ENCODE measurements at regions not wholly inside any gene's neighbourhood (a gene's known extent, or its start where the extent isn't known, plus 50 kb on each side); places are given as distances from the start of the nearest gene placed in this dataset.
"Not testable (repeated sequence)": the region's sequence is repeated elsewhere in the genome, so short reads cannot be mapped to it uniquely, and the experiment has no call there.

GRCh38 chr6:94727710-94728109 lies 849.6 kb upstream of the MANEA start:
- DNase-seq = no peak
- intact Hi-C loops (cut with DNase I) = no loop called here
- no peak for ATAC-seq

- no peak for DNase-seq
- ATAC-seq = no peak
- intact Hi-C loops (cut with DNase I) = no loop called here
Observed at GRCh38 chr6:94721459-94721858, 855.9 kb upstream of the MANEA start.

- intact Hi-C loops (cut with DNase I) = no loop called here
- ATAC-seq (no peak), DNase-seq (no peak)
Observed at GRCh38 chr6:94713446-94713845, 863.9 kb upstream of the MANEA start.

- DNase-seq = no peak
- no peak for ATAC-seq
- intact Hi-C loops (cut with DNase I) = no loop called here
Observed at GRCh38 chr6:94698773-94699172, 878.6 kb upstream of the MANEA start.

GRCh38 chr6:94687255-94687654 lies 890.1 kb upstream of the MANEA start:
- intact Hi-C loops (cut with DNase I); DNase-seq; ATAC-seq: not testable (repeated sequence)

- ATAC-seq (no peak), DNase-seq (no peak)
- intact Hi-C loops (cut with DNase I) = no loop called here
Observed at GRCh38 chr6:94683409-94683808, 893.9 kb upstream of the MANEA start.

- intact Hi-C loops (cut with DNase I) = no loop called here
- DNase-seq (no peak), ATAC-seq (no peak)
Observed at GRCh38 chr6:94680669-94681212, 896.6 kb upstream of the MANEA start.

GRCh38 chr6:94673251-94673650 lies 904.1 kb upstream of the MANEA start:
- no peak for ATAC-seq
- intact Hi-C loops (cut with DNase I) = no loop called here
- DNase-seq = no peak

- no peak for DNase-seq
- no peak for ATAC-seq
- intact Hi-C loops (cut with DNase I) = no loop called here
Observed at GRCh38 chr6:94670017-94670416, 907.3 kb upstream of the MANEA start.

GRCh38 chr6:94668876-94669275 lies 908.5 kb upstream of the MANEA start:
- intact Hi-C loops (cut with DNase I) = no loop called here
- ATAC-seq (no peak), DNase-seq (no peak)

- DNase-seq (no peak), ATAC-seq (no peak)
- intact Hi-C loops (cut with DNase I) = no loop called here
Observed at GRCh38 chr6:94658929-94659328, 918.4 kb upstream of the MANEA start.

- ATAC-seq = no peak
- intact Hi-C loops (cut with DNase I) = no loop called here
- DNase-seq = no peak
Observed at GRCh38 chr6:94651239-94651638, 926.1 kb upstream of the MANEA start.

GRCh38 chr6:94645191-94645590 lies 932.1 kb upstream of the MANEA start:
- DNase-seq (no peak), ATAC-seq (no peak)
- intact Hi-C loops (cut with DNase I) = no loop called here

GRCh38 chr6:94639564-94639963 lies 937.8 kb upstream of the MANEA start:
- ATAC-seq (no peak), DNase-seq (no peak)
- intact Hi-C loops (cut with DNase I) = no loop called here

GRCh38 chr6:94636780-94637385 lies 940.5 kb upstream of the MANEA start:
- intact Hi-C loops (cut with DNase I) = no loop called here
- DNase-seq = no peak
- no peak for ATAC-seq

GRCh38 chr6:94623586-94623985 lies 953.7 kb upstream of the MANEA start:
- intact Hi-C loops (cut with DNase I) = no loop called here
- ATAC-seq (no peak), DNase-seq (no peak)

- DNase-seq = no peak
- intact Hi-C loops (cut with DNase I) = no loop called here
Observed at GRCh38 chr6:94622783-94623182, 954.6 kb upstream of the MANEA start.

GRCh38 chr6:94600636-94601035 lies 976.7 kb upstream of the MANEA start:
- intact Hi-C loops (cut with DNase I) = no loop called here
- DNase-seq = no peak
- no peak for ATAC-seq

More at GRCh38 chr6:94622783-94623182, 954.6 kb upstream of the MANEA start:
- no peak for ATAC-seq

- ATAC-seq = no peak
- intact Hi-C loops (cut with DNase I) = no loop called here
- DNase-seq = no peak
Observed at GRCh38 chr6:94597487-94597886, 979.8 kb upstream of the MANEA start.

GRCh38 chr6:94590416-94590815 lies 986.9 kb upstream of the MANEA start:
- ATAC-seq = no peak
- intact Hi-C loops (cut with DNase I) = no loop called here
- DNase-seq = no peak

GRCh38 chr6:94588301-94588700 lies 989.0 kb upstream of the MANEA start:
- DNase-seq (no peak), ATAC-seq (no peak)
- intact Hi-C loops (cut with DNase I) = no loop called here

GRCh38 chr6:94584211-94584610 lies 993.1 kb upstream of the MANEA start:
- no peak for DNase-seq
- intact Hi-C loops (cut with DNase I) = no loop called here
- peak in 1 of 2 donors; percentile 80 for ATAC-seq

All from left cardiac atrium (tissue), 4 donors.